GM18858 (cell line): ENCODE measurements at regions not wholly inside any gene's neighbourhood (a gene's known extent, or its start where the extent isn't known, plus 50 kb on each side); places are given as distances from the start of the nearest gene placed in this dataset.

Experiments
- ATAC-seq: cut with Tn5 transposase; IDR thresholded peaks from one replicate; pipeline ENCODE4 v1.9.1; 2021; ENCODE audit not compliant: unreplicated experiment

DNA sequence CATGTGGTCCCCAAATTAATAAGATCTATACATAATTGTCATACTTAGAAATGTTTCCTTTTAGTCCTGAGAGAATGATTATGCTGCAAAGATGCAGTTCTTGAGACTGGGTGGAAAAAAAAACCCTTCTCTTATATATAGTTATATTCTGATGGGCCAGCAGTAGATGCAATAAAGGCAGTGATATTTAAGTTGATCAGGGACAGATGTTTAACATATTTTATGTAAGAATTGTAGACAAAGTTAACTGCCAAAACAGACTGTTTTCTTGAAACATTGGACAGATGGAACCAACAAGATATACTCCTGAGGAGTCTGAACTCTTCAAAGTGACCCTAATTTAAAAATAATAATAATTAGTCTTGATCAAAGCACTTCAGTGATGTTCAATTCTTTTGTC is 172.0 kb upstream of the LRIG1 start:
- no peak for ATAC-seq

DNA sequence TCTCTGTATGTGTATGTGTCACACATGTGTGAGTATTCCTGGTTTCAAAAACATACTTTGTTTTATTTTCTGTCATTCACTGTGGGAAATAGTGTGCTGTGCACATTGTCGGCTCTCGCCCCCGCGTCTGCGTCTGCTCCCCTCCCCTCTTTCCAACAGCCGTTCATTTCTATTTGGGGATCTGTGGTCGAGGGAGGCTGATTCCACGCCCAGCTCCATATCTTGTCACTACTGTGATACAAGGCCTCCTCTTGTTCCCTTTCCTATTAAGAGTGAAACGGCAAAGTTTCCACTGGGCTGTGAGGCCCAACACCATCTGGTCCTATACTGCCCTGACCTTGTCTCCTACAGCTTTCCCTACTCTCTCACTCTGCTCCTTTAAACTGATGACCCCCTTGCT is 172.5 kb upstream of the LRIG1 start:
- ATAC-seq = no peak

DNA sequence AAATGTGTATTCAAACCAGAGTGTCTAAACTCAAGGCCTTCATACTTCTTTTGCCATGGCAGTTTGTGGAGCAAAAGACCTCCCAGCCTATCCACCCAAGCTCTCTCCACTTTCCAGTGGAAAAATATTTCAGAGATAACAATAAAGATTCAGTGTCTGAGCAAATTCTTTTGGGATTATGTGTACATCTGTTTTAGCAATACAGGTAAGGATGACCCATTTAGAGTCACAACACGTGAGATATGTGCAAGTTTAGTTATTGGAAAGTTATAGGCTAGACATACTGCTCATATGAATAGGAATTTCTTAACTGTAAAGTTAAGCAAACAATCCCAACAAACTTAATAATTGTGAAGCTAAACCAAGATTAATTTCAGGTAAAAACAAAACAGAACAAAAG is 174.5 kb upstream of the LRIG1 start:
- ATAC-seq = no peak

DNA sequence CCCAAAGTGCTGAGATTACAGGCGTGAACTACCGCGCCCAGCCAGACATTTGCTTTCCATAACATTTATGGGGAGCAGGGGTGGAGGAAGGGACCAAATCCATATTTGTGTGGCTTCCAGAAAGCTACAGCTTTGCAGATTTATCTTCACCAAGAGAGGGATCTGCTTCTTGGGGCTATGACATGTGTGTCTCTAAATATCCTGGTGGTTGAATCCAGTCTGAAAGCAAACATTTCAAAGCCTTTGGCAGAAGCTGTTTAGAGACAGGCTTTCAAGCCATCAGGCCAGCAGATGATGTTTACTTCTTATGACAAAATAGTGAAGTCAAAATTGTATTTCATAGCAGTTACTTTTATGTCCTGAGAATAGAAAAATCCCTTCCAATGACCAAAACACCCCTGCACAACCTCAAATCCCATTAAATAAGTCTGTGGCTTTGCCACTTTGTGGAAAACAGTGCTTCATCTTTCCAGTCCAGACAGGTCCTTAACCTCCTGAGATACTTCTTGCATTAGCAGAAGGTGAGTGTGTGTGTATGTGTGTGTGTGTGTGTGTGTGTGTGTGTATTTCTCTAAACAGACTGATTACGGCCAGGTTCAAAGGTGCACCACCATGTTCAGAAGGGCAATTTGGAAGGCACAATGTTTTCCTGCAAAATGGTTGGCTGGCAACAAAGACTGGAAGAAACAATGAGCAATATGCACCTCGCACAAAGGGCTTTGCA is 191.4 kb upstream of the LRIG1 start:
- ATAC-seq = no peak

DNA sequence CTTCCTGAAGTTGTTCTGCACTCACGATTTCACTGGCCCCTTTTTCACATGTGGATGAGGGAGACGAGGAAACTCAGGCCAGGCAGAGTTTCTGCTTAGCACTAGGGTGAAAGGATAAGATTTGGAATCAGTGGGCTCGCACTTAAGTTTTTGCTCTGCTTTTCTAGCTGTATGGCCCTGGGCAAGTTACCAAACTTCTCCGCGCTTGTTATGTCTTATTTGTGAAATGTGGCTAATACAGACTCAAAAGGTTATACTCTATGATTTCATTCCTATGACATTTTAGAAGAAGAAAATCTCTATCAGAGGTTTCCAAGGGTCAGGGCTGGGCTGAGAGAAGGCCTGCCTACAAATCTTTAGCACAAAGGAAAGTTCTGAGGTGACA is 191.9 kb upstream of the LRIG1 start:
- no peak for ATAC-seq

DNA sequence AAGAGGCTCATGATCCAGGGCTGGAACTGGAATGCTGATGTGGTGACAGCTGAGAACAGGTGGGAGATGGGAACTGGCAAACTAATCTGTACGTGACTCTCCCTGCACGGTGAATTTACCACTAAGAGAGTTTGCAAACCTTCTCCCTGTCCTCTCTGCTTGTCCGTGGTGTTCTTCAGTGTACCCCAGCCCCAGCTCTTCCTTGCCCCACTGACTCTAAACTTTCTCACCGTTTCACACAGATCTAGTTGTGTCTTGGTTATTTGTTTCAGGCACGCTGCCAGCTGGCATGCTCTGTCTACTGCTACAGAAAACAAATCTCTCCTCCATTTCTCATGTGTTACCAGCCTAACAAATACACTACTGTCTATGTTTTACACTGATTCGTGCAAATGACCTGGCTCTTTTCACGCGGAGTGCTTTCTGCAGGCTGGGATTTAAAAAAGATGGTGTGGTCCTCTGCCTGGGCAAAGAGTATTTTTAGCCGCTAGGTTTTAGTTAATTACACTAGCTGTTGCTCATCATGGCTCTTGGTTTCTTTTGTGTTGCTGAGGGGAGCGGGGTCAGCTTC is 192.7 kb upstream of the LRIG1 start:
- ATAC-seq = no peak

DNA sequence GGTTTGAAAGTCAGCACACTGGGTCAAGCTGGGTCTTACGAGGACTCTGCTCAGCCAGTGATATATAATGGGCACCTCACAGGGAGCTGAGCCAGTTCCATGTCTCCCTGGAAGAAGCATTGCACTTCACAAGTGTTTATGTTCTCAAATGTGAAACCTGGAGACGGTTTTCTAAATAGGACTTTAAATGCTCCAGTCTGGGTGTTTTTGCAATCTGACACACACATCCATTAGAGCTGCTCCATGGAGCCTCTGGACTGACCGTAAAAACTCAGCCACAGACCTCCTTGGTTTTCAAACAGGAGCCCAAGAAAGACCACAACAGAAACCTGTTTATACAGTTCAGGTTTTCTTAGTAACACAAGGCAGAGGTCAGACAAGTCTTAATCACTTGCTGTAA is 201.3 kb upstream of the LRIG1 start:
- no peak for ATAC-seq

DNA sequence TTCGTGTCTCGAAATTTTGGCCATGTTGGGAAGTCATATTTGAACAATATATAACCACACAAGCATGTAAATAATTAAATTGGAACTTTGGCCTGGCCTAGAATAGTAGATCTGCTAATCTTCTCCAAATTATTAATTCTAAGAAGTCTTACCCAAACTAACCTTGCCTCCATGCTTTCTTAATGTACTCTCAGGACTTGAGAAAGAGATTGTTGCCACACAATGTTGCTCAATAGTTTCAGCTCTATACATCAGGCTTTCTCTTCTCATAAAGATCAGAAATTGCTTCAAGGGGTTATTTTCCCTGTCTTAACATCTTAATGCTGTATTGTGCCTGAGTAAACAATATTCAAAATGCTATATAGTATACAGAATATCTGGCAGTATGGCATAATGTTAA is 202.7 kb upstream of the LRIG1 start:
- ATAC-seq = no peak

DNA sequence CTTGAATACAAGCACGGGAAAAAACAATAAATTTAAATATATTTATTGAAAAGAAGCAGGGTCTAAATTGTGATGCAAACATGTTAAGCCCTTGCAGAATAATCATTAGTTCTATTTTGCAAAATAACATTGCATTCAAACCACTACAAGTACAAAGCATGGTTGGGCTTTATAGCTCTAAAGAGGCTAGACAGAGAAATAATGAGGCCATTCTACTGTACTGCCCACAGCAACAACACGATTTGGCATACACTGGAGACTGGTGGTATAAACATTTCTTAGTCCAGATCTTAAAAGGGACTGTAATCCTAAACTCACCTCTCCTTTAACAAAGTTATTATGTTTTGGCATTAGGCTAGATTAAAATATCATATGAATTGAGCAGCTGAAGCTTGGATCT is 204.3 kb upstream of the LRIG1 start:
- no peak for ATAC-seq

DNA sequence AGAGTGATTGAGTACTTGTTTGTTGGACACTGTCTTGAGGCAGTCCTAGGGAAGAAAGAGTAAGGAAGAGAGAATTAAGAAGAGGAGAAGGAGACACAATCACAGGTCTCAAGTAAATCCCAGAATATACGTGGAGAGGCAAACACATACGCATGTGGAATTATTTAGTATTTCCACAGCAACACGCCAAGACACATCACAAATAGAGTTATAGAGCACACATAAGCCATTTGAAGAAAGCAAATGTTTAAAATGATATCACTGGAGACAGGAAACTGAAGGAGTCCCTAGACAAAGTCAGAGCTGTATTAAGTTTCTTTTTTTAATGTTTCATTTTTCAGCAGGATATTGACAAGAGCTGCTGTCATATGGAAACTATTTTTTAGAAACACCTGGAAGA is 206.1 kb upstream of the LRIG1 start:
- no peak for ATAC-seq

DNA sequence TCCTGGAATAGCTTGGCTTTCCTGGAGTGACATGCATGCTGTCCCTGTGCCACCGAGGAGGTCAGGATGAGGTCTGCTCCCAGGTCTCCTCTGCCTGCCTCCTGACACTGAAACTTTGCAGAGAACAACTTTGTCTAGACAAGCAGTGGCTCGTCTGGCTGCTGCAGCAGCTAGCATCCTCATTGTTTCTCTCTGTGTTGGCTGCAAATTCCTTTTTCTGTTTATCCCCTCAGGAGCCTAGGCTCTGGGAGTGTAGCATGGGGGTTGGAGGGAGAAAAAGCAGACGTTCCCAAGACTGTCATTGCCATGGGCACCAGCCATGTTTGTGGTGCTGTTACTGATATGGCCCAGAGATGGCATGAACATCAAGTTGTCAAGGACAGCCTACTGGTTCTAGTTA is 208.7 kb upstream of the LRIG1 start:
- no peak for ATAC-seq

DNA sequence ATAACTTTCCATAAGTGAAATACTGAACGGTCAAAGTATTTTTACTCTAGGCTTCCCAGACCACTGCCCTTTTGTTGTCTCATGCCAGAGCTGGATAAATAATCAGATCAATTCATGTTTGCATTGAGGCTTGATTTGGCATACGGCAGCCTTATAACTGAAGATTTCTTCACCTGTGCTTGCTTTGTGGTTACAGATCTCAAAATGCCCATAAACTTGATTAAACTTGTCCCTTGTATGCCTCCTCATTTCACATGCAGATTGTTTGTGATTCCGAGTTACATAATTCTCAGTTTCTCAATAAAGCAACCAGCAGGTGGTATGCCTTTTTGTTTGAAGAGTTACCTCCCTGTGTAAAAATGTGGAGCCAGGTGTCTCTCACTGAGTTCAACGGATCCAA is 211.4 kb upstream of the LRIG1 start:
- no peak for ATAC-seq

DNA sequence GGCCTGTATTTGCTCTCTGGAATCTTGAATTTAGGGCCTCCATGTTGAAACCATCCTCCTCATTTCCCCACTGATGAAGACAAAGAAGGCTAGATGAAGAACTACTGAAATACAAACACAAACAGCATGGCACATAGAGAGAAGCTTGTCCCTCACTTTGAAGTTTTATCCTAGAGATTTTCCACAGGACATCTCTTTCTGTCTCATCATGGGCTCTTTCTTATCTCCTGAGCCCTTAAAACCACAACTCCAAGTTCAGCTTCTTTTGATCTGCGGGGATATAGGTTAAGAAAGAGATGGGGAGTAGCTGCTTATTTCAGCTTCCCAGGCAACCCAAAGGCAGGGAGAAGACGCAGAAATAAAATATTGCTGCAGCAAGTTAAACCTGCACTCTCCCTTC is 213.1 kb upstream of the LRIG1 start:
- no peak for ATAC-seq

DNA sequence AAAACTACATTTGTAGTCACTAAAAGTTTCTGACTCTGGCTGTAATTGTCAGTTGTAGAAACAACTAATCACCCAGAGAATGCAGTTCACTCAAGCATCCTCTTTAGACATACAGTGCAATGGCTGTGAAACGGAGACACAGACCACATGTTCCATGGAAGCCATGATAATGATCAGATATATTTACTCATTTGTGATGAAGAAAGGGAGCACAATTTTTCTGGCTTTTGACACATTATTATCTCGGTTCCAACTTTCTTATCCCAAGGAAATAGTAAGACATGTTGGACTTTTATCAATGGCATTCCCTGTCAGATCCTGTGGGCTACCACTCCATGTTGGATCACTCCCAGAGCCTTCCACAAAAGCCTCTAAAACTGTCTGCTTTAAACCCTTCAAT is 215.0 kb upstream of the LRIG1 start:
- ATAC-seq = no peak

DNA sequence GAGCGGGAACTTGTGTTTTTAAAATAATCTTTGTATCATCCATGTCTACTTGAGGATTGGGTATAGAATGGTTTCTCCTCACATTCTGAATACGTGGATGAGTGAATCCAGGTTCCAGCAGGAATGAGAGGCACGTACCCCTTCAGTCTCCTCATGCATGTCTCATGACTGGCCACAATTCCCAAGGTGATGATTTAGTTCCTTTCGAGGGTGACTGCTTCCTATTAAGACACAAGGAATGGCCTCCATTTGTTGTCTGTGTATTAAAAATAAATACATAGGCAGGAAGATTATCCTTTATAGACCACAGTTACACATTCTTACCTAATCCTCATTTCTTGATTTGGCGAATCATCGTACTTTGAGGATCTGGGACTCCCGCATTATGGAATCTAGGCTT is 217.0 kb upstream of the LRIG1 start:
- ATAC-seq = no peak

DNA sequence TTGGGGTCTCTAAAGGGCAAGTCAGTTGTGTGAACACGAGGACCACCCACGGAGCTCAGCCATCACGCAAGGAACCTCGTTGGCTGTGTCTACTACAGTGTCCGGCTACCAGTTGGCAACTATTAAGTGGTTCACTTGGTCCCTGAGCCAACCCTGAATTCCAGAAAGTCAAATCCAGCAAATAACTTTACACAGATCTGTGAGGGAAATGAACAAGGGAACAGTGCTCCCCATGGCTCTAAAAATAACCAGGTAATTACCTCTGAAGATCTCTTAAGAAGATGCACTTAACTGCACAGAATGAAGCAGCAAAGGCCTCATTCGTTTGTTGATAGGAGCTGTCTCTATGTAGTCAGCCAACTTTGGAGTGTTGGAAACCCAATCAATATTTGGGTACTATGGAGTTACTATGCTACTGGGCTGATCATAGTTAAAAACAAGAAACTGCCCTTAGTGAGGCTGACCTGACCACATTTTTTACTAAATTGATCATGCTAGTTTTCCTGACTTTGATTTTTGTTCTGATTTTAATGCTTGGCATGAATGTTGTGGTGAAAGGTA is 219.1 kb upstream of the LRIG1 start:
- ATAC-seq = no peak

DNA sequence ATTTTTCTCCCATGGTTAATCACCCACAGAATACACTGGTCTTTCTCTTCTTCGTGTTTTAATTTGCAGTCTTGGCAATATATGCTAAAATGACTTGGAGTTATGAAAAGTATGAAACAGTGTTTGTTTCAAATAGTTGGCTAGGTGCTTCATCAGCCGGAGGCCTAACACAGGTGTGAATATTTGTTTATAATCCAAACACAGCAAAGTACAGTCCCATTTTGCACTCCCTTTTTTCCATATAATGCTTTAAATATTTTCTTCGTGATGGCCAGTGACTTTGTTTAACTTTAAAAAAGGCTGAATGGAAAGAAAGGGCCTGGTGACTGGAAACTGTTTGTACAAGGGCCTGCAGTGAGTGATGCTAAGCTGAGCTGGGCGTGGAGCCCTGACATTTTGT is 219.7 kb upstream of the LRIG1 start:
- ATAC-seq = no peak

DNA sequence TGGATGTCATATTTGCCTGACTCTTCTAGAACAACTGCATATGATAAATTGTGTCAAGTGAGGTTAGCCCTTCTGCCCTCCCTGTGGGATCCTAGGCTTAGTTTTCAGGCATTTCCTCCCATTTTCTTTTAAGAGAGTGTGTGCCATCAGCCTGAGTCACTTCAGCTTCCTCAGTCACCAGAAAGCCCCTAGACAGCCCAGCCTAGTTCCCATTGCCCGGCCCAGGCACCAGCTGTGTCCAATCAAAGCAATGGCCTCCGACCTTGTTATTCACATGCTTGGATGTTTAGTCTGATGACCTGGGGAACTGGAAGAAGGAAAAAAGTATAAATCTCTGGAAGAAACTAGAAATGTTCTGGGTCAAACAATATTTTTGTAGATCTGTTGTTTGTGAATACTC is 221.9 kb upstream of the LRIG1 start:
- ATAC-seq = no peak

DNA sequence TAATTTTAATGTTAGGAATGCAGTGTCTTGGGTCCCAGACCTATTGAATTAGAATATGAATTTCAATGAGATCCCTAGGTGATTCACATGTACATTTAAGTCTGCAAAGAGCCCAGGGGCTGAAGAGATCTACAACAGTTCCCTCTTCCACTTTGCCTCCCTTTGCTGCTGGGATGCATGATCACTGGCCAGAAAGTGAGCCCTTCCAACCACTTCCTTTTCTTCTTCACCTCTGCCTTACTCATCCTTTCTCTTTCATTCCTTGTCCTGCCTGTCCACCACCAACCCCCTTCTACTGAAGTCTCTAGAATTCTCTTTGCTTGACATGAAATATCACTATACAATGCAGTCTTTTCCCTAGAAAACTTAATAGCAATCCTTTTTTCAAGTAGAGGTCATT is 222.4 kb upstream of the LRIG1 start:
- ATAC-seq = no peak

DNA sequence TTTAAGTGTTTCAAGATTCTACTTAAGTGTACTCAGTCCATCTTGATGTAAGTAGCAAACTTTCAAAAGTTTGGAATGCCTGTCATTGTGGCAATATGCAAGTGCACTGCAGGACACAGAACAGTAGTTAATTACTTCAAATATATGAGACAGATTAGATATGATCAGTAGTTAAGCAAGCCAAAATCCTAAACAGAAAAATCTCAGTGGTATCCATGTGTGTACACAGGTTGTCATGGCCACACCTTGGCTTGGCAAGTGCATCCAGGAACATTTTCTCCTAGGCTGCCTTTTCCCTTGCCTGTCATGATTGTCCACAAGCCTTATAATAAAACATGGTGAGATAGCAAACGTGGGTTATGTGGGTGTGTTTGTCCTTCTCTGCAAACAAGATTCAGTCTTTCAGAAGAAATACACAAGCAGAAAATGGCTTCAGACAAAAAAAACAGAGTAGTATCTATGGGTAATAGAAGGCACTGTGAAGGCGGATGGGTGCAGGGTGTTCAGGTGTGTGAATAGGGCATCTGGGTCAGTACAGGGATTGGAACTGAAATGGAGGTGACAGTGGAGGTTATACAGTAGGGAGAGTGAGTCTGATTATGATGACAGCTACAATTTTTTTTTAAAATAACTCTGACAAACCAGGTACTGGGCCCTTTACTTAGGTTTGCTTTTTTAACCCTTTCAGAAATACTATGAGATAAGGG is 229.0 kb upstream of the LRIG1 start:
- no peak for ATAC-seq

DNA sequence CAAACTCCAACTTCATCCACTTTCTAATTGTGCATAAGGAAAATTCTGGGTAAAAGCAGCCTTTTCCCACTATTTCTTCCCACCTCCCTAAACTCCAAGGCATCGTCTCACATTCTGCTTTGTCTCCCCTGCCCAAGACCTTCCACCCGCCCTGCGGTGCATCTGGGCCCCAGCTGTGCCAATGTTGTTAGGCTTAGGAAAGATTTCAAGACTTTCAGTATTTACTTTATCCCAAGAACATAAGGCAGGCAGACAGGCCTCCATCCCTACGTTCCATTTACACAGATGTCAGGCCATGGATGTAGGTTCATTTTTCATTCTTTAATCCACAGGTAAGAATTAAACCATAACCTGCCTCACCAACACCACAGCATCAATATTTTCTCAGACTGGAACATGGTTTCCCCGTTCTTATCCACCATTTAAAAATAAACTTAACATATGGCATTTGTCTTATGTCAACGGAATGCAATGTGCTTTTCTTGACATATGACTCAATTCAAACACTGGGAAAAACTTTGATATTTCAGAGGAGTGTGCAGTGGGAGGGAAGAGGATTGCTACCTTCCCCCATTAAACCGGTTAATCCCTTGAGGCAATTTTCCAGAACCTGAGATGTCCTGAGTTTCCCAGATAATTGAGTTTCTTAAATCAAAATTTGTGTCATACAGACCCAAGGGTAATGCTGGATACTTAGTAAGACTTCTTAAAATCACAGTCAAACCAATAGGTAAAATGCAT is 238.0 kb upstream of the LRIG1 start:
- no peak for ATAC-seq

DNA sequence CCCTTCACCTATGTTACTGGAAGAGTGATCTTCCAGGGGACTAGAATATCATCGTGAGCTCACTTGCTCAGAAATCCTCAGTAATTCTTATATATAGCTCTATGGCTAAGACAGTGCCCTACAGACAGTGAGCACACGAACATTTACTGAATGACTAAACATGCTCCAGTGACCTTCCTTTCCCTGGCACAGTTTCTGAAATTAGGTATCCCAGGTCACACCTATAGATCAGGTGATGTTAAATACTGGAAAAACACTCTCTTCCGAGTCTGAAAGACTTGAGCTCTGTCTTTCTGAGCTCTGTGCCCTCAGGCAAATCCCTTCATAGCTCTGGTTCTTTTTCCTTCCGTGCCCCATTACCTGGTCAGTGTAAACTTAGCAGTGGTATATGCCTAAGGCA is 239.4 kb upstream of the LRIG1 start:
- no peak for ATAC-seq
